ENCODE measurements at regions not wholly inside any gene's neighbourhood (a gene's known extent, or its start where the extent isn't known, plus 50 kb on each side); places are given as distances from the start of the nearest gene placed in this dataset.
"Not testable (repeated sequence)": the region's sequence is repeated elsewhere in the genome, so short reads cannot be mapped to it uniquely, and the experiment has no call there.

DNA sequence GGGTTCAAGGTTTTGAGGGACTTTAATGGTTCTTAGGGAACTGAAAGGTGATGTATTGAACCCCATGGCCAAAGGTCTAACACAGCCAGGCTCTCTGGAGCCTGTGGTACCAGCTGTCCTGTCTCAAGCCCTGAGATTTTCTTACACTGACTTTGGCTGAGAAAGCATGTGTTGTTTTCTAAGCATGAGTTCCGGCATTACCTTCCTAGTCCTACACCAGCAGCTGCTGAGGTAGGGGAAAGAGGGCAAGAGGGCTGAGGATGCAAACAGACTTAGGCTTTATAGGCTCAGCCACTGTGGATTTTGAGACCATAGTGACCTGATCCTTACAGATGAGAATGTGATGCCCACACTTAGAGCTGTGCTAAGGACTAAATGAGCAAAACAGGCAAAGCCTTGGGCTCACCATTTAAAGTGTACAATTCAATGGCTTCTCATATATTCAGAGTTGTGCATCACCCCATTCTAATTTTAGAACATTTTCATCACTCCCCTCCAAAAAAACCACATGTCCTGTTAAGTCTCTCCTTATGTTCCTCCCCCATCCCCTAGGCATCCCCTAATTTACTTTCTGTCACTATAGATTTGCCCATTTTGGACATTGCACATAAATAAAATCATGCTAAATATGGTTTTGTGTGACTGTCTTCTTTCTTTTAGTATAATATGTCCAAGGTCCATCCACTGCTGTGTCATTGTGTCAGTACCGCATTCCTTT, 99.7 kb upstream of the OTOS start:
- no peak for DNase-seq (ENCODE audit: low spot score)

DNA sequence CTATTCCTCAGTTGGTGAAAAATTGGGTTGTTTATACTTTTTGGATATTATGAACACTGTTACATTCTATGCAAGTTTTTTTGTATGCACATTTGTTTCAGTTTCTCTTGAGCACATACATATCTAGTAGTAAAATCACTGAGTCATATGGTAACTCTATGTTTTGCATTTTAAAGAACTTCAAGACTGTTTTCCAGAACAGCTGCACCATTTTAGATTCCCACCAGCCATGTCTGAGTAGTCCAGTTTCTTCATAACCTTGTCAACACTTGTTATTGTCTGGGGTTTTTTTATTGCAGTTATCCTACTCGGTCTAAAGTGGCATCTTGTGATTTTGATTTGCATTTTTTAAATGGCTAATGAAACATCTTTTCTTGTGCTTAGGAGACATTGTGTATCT, 100.3 kb upstream of the OTOS start:
- no peak for DNase-seq (ENCODE audit: low spot score)

DNA sequence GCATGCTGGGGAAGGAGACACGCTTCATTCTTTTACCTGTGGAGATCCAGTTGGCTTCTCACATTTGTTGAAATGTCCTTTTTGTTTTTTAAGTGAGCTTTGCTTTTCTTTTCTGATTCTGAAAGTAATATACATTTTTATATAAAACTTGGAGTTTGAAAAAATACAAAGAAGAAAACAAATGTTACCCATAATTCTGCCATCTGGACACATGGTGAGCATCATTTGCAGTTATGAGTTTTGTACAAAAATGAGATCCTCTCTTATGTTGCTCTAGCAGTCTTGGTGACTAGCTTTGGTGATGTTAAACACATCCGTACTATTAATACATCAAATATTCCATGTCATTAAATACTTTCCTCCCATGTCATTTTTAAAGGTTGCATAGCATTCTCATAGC, 101.1 kb upstream of the OTOS start:
- DNase-seq (ENCODE audit: low spot score): no peak

DNA sequence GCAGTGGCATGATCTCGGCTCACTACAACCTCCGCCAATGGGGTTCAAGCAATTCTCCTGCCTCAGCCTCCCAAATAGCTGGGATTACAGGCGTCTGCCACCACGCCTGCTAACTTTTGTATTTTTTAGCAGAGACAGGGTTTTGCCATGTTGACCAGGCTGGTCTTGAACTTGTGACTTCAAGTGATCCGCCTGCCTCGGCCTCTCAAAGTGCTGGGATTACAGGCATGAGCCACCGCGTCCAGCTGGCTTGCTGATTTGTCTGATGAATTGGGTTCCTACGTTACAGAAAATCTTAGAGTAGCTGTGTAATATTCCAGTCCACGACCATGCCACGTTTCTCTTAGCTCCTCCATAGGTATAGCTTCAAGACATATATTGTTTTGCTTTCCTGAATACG, 102.6 kb upstream of the OTOS start:
- DNase-seq (ENCODE audit: low spot score): not testable (repeated sequence)

DNA sequence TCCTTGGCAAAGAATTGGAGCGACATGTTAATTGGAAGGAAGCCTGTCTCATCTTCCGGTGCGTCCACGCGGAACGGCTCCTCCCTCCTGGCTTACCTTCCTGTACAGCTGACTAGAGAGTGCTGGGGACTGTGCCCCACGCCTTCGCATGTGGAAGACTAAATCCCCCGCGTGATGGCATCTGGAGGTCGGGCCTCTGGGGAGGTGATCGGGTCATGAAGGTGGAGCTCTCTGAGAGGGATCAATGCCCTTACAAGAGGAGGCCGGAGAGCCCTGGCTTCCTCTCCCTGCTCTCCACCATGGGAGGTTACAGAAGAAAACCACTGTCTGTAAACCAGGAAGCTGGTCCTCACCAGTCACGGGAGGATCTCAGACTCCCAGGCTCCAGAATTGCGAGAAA, 104.1 kb upstream of the OTOS start:
- peak; percentile 9 for DNase-seq (ENCODE audit: low spot score)

DNA sequence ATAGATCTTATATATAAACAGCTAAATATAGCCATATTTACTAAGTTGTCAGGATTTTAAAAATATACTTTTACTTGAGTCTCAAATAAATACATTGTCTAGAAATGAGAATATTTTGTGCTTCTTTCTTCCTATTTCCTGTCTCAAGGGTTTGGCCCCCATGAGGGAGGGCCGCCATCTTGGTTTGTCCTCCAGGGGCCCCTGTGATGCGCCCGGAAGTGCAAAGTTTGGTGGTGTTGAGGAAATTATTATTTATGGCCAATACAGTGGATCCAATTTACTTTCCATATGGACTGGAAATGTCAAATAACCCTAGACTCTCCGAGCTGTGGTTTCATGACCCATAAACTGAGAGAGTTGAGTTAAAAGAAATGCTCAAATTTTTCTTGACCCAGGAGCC, 104.7 kb upstream of the OTOS start:
- no peak for DNase-seq (ENCODE audit: low spot score)

DNA sequence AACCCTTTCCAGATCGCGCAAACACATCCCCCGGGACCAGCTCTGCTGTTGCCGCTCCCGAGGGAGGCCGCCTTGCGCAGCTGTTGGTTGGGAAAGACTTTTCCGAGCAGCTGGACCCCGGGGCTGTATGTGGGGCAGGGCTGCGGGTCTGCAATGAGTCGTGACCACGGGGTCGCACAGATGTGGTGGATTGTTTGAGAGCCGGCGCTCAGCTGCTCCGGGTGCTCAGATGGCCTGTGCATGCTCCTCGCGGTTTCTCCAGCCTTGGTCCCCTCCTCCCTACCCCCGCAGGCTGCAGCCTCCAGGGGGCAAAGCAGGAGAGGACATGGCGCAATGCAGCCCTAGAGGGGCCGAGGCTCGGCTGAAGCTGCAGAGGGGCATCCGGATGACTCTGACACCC, 105.2 kb upstream of the OTOS start:
- DNase-seq (ENCODE audit: low spot score): peak; percentile 16

DNA sequence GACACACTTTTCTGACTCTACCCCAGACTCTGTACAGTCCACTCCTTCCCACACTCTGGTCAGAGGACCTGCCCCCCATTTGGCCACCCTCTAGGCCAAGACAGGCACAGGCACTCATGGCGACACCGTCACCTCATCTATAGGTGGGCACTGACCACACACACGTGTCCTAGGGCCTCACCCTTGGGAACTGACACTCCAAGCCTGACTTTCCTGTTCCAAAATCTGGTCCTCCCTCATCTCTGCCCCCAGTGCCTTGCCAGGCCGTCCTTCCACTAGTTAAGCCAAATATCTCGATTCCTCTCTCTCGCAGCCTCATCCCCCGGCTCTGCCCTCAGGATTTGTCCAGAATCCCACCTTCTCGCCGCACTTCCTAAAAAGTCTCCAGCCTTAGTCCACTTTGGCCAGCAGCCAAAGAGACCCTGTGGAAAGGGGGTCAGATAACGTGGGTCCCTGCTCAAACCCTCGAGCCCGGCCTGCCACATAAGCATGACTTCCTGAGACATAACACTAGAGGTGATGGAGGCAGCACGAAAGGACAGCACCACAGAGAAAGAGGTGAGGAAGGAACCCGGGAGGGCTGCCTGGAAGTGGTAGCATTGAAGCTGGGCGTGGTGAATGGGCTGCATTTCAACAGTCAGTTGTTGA, 105.8 kb upstream of the OTOS start:
- no peak for DNase-seq (ENCODE audit: low spot score)

DNA sequence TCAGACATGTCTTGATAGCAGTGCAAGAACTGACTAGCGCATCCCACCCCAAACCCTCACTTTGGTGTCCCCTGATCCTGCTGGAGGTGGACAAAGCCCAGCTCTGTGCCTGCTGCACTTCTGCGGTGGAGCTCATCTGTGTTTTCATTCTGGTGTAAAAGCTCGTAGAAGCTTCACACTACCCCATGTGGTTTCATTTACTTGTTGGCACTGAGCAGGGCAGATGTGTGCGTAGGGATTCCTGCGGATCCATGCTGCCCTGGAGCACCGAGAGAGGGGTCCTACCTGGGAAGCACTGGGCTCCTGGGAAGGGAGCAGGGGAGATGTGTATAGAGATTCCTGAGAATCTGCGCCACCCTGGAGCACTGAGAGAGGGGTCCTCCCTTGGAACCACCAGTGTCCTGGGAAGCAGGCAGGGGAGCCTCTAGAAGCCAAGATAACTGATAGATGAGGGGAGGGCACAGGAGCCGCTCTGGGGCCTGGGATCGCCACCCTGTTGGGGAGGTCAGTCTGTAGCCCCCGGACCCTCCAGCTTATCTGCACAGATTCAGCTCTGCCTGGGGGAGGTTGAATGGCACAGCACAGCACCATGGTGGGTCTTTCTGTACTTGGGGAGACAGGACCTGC, 106.9 kb upstream of the OTOS start:
- DNase-seq (ENCODE audit: low spot score): no peak

DNA sequence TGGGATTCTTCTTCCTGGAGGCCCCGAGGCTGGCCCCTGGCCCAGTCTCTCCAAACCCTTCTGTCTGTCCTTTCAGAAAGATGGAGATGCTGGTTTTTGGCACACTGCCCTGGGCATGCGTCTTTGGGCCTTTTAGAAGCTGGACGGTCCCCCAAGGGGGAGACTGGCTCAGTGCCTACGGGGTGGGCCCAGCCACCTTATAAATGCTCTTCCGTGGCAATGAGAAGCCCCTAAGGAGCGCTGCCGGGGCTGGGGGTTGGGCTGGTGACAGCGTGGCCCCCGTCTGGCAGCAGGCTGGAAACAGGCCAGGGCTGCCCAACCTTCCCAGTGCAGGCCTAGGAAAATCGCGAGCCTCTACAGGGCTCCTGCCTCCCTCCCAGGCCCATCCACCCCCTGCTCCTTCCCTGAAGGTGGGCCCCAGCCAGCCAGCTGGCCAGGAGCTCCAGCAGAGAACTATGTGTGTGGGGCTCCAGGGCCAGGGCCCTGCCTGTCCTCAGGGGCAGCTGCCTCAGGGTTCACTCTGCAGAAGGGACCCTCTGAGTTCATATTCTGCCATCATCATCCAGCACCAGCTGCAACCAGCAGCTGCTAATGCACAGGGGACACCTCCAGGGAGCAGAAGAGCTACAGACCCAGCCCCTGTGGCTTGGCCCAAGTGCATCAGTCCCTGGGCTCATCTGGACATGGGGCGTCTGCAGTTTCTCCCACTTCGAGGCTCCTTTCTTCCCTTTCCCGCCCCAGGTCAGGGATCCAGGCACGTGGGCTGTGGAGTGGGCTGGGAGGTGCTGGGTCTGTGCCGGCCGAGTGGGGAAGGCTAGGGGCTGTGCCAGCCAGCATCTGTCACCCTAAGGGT, 107.6 kb upstream of the OTOS start:
- no peak for DNase-seq (ENCODE audit: low spot score)

DNA sequence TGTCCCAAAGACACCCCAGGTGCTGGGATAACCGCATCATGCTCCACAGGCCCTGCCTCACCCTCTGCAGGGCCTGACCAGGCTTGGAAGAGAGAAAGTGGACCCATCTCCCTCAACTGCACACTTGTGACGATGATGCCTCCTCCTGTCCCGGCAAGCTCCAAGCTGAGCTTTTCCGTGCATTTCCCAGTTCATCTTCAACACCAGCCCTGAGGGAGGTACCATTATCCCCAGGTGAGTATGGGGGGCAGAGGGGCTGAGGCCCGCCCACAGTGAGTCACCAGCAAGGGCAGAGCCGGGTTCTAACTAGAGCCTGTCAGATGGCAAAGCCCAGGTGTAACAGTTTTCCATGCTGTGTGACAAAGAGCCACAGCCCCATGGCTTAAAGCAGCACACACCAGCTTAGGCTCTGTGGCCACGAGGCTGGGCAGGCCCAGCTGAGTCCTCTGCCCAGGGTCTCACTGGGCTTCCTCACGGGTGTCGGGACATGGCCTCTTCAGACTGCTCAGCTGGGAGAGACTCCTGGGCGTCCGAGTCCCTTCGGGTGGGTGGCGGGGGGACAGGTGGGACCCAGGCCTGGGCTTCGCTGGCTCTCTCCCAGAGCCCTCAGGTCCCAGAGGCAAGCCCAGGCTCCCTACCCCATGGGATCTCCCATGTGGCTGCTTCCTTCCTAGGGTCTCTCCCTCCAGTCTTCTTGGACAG, 108.4 kb upstream of the OTOS start:
- DNase-seq (ENCODE audit: low spot score): peak; percentile 7

DNA sequence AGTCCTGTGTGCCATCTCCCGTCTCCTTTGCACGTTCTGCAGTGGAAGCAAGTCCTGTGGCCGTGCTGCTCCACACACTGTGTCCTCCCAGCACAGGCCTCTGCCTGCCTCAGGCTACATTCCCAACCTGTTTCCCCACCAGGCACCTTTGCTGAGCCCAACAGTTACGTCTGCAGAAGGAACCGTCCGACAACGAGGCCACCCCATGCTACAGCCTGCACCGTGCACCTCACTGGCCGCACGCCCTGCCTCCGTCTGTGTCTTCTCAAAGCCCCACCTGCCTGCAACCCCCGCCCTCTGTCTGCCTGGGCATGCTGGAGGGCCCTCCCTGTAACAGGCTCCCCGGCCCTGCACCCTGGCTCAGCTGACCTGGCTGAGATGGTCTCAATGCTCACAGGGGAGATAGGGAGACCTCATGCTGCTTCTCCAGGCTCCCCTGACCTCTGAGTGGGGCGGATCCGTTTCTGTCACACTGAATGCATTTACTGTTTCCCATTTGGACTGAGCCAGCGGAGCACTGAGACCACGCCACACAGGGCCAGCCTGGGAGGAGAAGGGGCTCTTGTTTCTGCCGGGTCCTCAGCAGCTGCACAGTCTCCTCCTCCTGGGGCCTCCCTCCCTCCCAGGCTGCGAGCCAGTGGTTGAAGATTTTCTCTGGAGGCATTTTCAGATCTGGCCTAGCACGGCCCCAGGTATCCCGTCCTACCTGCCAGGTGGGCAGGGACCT, 109.1 kb upstream of the OTOS start:
- peak; percentile 5 for DNase-seq (ENCODE audit: low spot score)

DNA sequence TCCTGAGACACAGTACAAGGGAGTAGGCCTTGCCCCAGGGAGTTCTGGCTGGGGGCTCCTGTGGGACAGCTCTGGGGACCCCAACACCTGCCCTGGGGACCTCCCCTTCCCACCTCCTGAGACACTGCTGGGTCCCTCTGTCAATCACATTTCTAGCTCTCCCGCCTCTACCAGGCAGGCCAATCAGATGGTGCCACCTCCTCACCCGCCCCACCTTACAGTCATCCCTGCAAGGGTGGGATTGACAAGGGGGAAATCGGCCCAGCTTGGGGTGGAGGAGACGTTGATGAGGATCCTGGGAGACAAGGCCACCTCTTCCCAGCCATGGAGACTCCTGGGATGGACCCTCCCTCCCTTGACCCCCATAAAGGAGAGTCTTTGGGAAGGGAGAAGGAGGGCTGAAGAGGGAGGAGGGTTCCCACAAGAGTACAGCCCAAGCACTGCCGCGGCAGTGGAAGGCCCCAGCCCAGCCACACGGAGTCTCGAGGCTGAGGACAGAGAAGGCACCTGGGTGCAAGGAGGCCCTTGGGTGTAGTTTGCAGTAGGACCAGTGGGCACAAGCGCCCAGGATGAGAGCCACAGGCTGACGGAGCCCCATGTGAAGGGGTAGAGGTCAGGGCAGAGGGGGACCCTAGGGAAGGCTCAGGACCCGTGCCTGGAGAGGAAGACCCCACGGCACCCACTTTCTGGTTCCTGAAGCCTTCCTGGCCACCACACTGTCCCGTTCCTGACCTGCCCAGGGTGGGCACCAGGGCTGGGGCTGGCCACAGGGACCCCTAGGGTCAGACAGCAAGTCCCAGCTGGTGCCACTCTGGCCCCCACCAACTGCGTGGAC, 109.9 kb upstream of the OTOS start:
- peak; percentile 8 for DNase-seq (ENCODE audit: low spot score)

DNA sequence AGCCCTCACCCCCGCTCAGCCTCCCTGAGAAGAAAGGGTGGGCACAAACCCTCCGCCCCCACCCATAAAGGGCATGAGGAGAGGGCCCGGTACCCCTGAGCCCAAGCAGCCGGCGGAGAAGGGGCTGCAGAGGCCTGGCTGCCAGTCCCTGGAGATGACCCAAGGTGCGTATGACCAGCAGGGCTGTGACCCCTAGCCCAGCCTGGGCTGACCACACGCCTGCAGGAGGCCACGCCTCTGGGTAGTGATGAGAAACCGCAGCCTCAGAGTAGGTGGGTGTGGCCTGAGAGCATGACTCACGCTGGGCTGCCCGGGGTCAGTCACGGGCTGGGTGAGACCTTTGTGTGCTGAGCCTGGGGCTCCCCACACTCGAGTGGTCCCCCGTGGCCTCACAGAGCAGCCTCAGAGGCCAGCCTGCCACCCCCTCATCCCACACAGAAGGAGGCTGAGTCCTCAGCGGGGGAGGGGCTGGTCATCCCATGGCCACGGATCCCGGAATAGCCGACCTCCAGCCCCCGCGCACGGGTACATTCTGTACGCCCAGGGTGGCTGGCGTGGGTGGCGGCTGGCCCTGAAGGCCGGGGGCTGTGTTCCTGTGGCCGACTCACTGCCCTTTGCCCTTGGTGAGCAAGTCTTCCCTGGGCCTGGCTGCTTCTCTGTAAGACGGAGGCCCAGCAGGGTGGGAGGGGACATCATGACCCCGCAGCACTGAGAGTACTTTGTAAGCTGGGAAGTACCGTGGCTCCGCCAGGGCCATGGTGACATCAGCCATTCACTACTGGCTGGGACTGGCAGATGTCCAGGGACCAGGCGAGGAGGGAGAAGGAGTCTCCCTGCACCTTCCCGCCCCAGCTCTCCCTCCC, 110.8 kb upstream of the OTOS start:
- DNase-seq (ENCODE audit: low spot score): peak; percentile 24

DNA sequence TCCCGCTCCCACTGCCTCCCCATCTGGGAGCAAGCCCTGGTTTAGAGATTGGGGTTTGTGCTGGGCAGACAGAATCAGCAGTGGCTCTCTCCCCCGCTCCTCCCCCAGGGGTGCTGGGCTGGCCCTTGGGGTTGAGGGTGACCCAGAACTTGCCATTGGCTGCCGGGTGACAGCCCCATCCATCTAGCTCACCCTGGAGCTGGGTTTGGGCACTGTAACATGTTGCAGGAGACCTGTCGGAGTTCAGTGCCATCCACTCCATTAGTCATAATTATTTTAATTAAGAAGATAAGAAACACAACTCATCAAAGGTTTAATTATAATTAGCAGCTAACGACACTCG, 111.4 kb upstream of the OTOS start:
- no peak for DNase-seq (ENCODE audit: low spot score)

DNA sequence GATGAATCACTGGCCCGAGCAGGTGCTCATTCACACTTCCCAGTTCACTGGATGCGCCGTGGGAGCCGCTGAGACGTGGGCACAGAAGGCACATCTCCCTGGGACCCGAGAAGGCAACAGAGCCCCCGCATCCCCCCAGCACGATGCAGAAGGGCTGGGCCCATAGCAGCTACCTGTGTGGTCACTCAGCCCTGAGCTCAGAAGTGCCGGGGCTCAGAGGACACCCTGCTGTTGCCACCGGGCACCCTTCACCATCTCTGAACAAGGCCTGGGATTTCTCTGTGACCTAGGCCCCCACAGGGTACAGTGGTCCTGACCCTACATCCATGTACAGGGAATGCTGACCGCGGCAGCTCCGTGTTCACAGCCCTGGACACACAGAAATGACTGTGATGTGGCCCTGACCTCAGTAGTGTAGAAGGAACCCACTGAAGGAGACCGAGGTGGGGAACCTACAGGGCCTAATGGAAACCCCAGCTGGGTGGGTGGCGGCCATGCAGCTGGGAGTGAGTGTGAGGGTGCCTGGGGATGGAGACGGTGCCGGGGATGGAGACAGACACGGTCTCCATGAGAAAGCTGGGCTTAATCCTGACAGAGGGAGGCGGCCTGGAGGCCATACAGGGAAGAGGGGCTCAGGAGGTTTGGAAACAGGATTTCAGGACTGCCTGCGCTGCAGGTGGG, 111.9 kb upstream of the OTOS start:
- no peak for DNase-seq (ENCODE audit: low spot score)

DNA sequence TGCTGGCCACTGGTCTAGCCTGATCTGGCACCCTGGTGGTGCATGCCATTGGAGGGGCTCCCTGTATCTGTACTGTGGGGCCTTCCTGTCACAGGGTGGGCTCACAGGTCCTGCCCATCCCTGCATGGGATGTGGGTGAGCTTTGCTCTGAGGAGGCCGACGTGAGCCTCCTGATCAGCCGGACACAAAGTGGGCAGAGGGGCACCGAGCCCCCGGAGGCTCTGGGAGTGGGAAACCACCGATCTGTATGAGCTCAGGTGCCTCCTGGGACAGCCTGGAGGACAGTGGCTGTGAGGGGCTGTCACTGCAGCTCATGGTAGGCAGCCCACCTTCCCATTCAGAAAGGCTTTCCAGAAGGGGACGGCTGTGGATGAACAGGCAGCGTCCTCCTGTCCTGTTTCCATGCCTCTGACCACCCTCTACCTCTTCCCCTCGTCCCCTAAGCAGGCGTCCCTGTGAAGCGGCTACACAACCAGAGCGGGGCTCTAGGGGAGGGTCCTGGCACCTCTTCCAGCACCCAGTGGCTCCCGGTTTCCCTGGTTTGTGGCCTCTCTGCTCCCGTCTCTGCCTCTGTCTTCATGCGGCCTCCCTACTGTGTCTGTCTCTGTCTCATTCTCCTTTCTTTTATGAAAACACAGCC, 112.5 kb upstream of the OTOS start:
- DNase-seq (ENCODE audit: low spot score): no peak

DNA sequence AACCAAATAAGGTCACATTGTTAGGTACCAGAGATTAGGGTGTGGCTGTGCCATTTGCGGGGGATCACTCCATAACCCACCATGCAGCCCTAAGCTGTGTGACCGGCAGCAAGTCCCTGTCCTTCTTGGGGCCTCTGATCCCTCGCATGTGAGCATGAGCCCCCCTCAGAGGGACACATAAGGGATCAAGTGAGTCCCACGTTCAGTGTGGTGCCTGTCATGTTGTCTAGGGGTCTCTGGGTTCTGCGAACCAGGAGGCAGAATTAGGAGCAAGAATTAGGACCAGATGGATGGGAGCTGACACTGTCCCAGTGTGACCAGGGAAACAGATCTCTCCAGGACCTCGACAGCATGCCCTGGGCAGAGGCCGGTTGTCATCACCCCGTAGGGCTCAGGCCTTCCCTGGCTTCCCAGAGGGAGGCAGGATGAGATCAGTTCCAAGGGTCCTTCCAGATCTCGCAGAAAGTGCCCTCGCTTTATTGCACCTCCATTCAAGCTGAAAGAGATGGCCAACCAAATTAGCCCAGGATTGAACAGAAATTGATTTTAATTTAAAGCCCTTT, 113.2 kb upstream of the OTOS start:
- no peak for DNase-seq (ENCODE audit: low spot score)
